MCF 10A (cell line): ENCODE measurements at regions not wholly inside any gene's neighbourhood (a gene's known extent, or its start where the extent isn't known, plus 50 kb on each side); places are given as distances from the start of the nearest gene placed in this dataset.

Experiments used
- BruUV-seq: library from RNA; stranded (reverse); fragments of 400-500 nt; replicated peaks from 2 replicates; lab custom pipeline; 2021; lab: Mats Ljungman, UMichigan
- CTCF ChIA-PET: fragments of 300-600 bp; sonication (Branson Sonifier 250); formaldehyde crosslinking; extraction: SDS; loops from one replicate; lab custom pipeline; 2021; ENCODE audit warnings: antibody characterized with exemption, inconsistent platforms; lab: Yijun Ruan, JAX
- POLR2A ChIA-PET: fragments of 300-600, 350-650 bp; sonication (Branson Sonifier 250); formaldehyde crosslinking; extraction: SDS; loops from one replicate; lab custom pipeline; 2020; ENCODE audit warnings: antibody characterized with exemption, inconsistent platforms; lab: Yijun Ruan, JAX
- DNase-seq: peaks from one replicate; pipeline ENCODE4 v3.0.0-alpha.2; 2018; ENCODE audit not compliant: unreplicated experiment
- H3K27ac Mint-ChIP-seq: one replicate; pipeline ENCODE4 v1.8.0; 2022; ENCODE audit warnings: mild to moderate bottlenecking, low read depth, mixed read lengths; ENCODE audit not compliant: unreplicated experiment
- H3K27me3 Mint-ChIP-seq: one replicate; pipeline ENCODE4 v1.8.0; 2022; ENCODE audit warnings: mixed read lengths; ENCODE audit not compliant: insufficient read depth, unreplicated experiment
- H3K36me3 Mint-ChIP-seq: one replicate; pipeline ENCODE4 v1.8.0; 2022; ENCODE audit warnings: mild to moderate bottlenecking, moderate library complexity, mixed read lengths; ENCODE audit not compliant: insufficient read depth, unreplicated experiment
- H3K4me1 Mint-ChIP-seq: one replicate; pipeline ENCODE4 v1.8.0; 2022; ENCODE audit warnings: mixed read lengths; ENCODE audit not compliant: insufficient read depth, unreplicated experiment
- H3K4me3 Mint-ChIP-seq: one replicate; pipeline ENCODE4 v1.8.0; 2022; ENCODE audit warnings: mild to moderate bottlenecking, moderate library complexity, mixed read lengths; ENCODE audit not compliant: unreplicated experiment
- H3K9me3 Mint-ChIP-seq: one replicate; pipeline ENCODE4 v1.8.0; 2022; ENCODE audit warnings: mixed read lengths; ENCODE audit not compliant: unreplicated experiment
- intact Hi-C: fragments of 100-400 bp; cut with micrococcal nuclease; formaldehyde crosslinking; loops from 2 replicates; pipeline ENCODE4 v1.14.1; 2022
- TF ChIP-seq, protein P1 (sequence below): fragments of 200-600 bp; IDR thresholded peaks from one replicate; pipeline ENCODE4 v1.8.0; 2022; ENCODE audit warnings: antibody characterized with exemption, mild to moderate bottlenecking; ENCODE audit not compliant: unreplicated experiment

DNA sequence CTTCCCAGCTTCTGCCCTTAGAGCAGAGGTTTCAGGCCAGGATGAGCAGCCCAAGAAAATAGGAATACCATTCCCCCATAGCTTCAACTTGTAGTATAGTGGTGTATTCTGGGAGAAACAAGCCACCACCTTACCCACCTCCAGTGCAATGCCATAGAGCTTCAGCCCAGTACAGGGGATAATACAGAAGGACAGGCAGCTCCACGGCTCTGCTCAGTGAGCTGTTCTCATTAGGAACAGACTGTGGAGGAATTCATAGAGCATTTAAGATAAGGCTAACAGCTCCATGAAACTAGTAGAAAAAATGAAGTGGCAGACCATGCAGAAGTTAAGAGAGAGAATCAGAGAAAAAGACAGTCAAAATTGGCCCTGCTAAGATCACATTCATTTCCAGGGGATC, 294.7 kb upstream of the POGK start:
- Mint-ChIP-seq H3K4me1 (no peaks in the 10 kb centered on the region), H3K4me3 (no peak overlapping the region), H3K9me3 (peaks cover 14% of the 10 kb centered on the region), H3K27ac (no peak overlapping the region), H3K36me3 (no peaks in the 10 kb centered on the region), H3K27me3 (no peaks in the 10 kb centered on the region)
- TF ChIP-seq, protein P1, sequence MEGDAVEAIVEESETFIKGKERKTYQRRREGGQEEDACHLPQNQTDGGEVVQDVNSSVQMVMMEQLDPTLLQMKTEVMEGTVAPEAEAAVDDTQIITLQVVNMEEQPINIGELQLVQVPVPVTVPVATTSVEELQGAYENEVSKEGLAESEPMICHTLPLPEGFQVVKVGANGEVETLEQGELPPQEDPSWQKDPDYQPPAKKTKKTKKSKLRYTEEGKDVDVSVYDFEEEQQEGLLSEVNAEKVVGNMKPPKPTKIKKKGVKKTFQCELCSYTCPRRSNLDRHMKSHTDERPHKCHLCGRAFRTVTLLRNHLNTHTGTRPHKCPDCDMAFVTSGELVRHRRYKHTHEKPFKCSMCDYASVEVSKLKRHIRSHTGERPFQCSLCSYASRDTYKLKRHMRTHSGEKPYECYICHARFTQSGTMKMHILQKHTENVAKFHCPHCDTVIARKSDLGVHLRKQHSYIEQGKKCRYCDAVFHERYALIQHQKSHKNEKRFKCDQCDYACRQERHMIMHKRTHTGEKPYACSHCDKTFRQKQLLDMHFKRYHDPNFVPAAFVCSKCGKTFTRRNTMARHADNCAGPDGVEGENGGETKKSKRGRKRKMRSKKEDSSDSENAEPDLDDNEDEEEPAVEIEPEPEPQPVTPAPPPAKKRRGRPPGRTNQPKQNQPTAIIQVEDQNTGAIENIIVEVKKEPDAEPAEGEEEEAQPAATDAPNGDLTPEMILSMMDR, result no peak
- CTCF ChIA-PET, result interaction anchor here (0.6 to 1.0 kb wide), 2 partner anchors 79 to 941 kb away, joined by 3 read pairs; no protein-coding TSS in a partner anchor
- BruUV-seq, result no TSS peak
- POLR2A ChIA-PET, result interaction anchor here (1.0 kb wide), 1 partner anchor 30 kb away, joined by 3 read pairs; no protein-coding TSS in a partner anchor
- intact Hi-C loops, result no loop called here
- DNase-seq, result no peak

DNA sequence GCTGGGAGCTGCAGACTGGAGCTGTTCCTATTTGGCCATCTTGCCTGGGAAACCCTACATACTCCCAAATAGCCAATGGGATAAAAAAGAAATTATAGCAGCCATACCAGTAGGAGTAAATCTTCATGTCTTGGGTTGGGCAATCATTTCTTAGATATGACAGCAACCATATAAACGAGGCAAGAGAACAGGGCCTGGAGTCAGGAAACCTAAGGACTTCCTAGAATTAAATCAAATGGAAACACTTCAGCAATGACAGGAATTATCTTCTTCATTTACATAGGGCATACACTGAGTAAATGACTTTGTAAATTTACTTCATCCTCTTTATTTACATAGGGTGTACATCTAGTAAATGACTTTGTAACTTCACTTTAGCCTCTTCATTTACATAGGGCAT, 286.6 kb upstream of the POGK start:
- no peaks in the 10 kb centered on the region for H3K4me1 Mint-ChIP-seq
- POLR2A ChIA-PET, result no interaction called here
- CTCF ChIA-PET, result interaction anchor here (0.6 kb wide), 1 partner anchor 271 kb away, joined by 5 read pairs; no protein-coding TSS in a partner anchor
- DNase-seq, result no peak
- no peak overlapping the region for H3K27ac Mint-ChIP-seq
- H3K4me3 Mint-ChIP-seq, result no peak overlapping the region
- BruUV-seq, result no TSS peak
- TF ChIP-seq, protein P1, result no peak
- no peaks in the 10 kb centered on the region for H3K36me3 Mint-ChIP-seq
- no peaks in the 10 kb centered on the region for H3K27me3 Mint-ChIP-seq
- peaks cover 16% of the 10 kb centered on the region for H3K9me3 Mint-ChIP-seq
- intact Hi-C loops, result no loop called here

DNA sequence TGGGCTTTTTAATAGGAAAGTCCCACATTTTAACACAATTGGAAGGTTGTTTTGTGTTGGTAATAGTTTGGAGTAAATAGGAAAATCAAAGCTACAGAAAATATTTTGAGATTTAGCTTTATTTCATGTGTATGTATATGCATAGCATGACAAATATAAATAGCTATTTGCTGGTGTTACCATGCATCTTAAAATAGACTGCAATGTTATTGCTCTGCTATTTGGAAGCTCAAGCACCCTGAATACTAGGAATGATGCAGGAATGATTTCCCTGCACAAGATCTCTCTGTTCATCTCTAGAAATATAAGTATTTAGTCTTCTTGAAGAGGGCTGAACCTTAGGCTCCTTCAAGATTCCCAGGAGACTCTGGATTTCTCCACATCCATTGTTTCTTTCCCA, 268.3 kb upstream of the POGK start:
- Mint-ChIP-seq H3K27me3 (peaks cover 18% of the 10 kb centered on the region), H3K27ac (no peak overlapping the region), H3K9me3 (peaks cover 12% of the 10 kb centered on the region), H3K4me1 (no peaks in the 10 kb centered on the region), H3K4me3 (no peak overlapping the region), H3K36me3 (no peaks in the 10 kb centered on the region)
- intact Hi-C loops, result no loop called here
- TF ChIP-seq, protein P1, result no peak
- no TSS peak for BruUV-seq
- ChIA-PET POLR2A (no interaction called here), CTCF (no interaction called here)
- DNase-seq, result no peak

DNA sequence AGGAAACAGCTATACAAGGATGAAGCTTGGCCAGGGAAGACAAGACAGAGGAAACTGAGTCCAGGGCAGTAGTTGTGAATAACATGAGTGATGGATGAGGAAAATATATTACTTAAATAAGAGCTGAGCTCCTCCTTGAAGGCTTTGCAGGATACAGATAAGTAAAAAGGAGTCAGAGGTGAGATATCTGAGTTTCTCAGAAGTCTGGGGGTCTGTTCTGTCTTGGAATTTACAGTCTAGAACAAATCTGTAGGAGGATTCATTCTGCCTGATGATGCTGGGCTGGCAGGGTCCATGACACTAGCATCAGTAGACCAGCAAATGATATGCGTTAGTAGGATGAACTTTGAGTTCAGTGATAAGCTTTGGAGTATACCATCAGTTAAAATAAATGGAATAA, 266.1 kb upstream of the POGK start:
- no peak overlapping the region for H3K27ac Mint-ChIP-seq
- BruUV-seq, result no TSS peak

More for the DNA sequence above, 266.1 kb upstream of the POGK start:
- TF ChIP-seq, protein P1, result no peak
- Mint-ChIP-seq H3K9me3 (peaks cover 8% of the 10 kb centered on the region), H3K4me1 (no peaks in the 10 kb centered on the region), H3K36me3 (no peaks in the 10 kb centered on the region), H3K27me3 (peaks cover 28% of the 10 kb centered on the region), H3K4me3 (no peak overlapping the region)
- intact Hi-C loops, result no loop called here
- POLR2A ChIA-PET, result interaction anchor here (0.6 kb wide), 1 partner anchor 17 kb away, joined by 4 read pairs; no protein-coding TSS in a partner anchor
- DNase-seq, result no peak
- CTCF ChIA-PET, result no interaction called here
